Adrenal gland (tissue), 9 donors: ENCODE measurements at regions not wholly inside any gene's neighbourhood (a gene's known extent, or its start where the extent isn't known, plus 50 kb on each side); places are given as distances from the start of the nearest gene placed in this dataset.

ENCODE experiments used
- DNase-seq, 7 donors: peaks; one replicate each; pipeline ENCODE4 v3.0.0-alpha.2; 2019 to 2020
- H3K27ac ChIP-seq, 5 donors: fragments of 200-600 bp; sonication (generic) in 4 of 5; 1 replicate in 3 of 5; 2 replicates in 2 of 5; pipeline versions ENCODE4 v1.5.1 to v1.8.0; 2016 to 2020; ENCODE audit warnings: mild to moderate bottlenecking in 1 of 5
- H3K27me3 ChIP-seq: fragments of 200-600 bp; 2 replicates; pipeline ENCODE4 v1.8.0; 2021
- H3K36me3 ChIP-seq, 2 donors: fragments of 200-600 bp; replicated peaks in 1 of 2; 1 replicate in 1 of 2; 2 replicates in 1 of 2; pipeline versions ENCODE4 v1.5.1 to v1.8.0; 2018 to 2022
- H3K4me1 ChIP-seq, 2 donors: fragments of 200-600 bp; replicated peaks in 1 of 2; 1 replicate in 1 of 2; 2 replicates in 1 of 2; pipeline versions ENCODE4 v1.5.1 to v1.8.0; 2018 to 2021
- H3K4me3 ChIP-seq, 4 donors: fragments of 200-600 bp; sonication (generic) in 3 of 4; one replicate each; pipeline ENCODE4 v1.5.1; 2016 to 2018
- H3K9me3 ChIP-seq, 3 donors: fragments of 200-600 bp; sonication (generic) in 1 of 3; replicated peaks in 1 of 3; 1 replicate in 2 of 3; 2 replicates in 1 of 3; pipeline versions ENCODE4 v1.5.1 to v1.8.0; 2016 to 2021
- CTCF ChIP-seq, 6 experiments: fragments of 450-650 bp in 4 of 6; fragments of 200-600 bp in 2 of 6; sonication (generic) in 1 of 6; IDR thresholded peaks; 1 replicate in 5 of 6; 2 replicates in 1 of 6; pipeline versions ENCODE4 v1.5.1 to v1.8.0; 2016 to 2021; ENCODE audit warnings: antibody characterized with exemption in 6 of 6, mild to moderate bottlenecking in 2 of 6, moderate library complexity in 1 of 6
- POLR2A ChIP-seq, 2 donors: fragments of 450-650 bp; IDR thresholded peaks; one replicate each; pipeline ENCODE4 v1.6.1; 2017; ENCODE audit warnings: antibody characterized with exemption in 2 of 2, mild to moderate bottlenecking in 2 of 2, moderate library complexity in 1 of 2
- WGBS, 4 donors: extraction: QIAGEN DNeasy Blood & Tissue Kit in 2 of 4; methylation state at CpG; one replicate each; pipeline versions ENCODE4 v1.1.5 to v1.1.7; 2013 to 2017; 5-methylcytosine and 5-hydroxymethylcytosine counted together
- intact Hi-C, 2 donors: fragments of 100-400 bp; cut with DNase I; formaldehyde crosslinking; loops; one replicate each; pipeline versions ENCODE4 v1.14.1 to v1.15.0; 2022 to 2023
- donor health status: healthy with polysubstance abuse.
- donor health status: Bipolar disorder and iron deficiency.
- donor health status: DM: yes; HTN: yes; CAD: no.
- donor health status: DM: no; HTN: no; CAD: no.
- donor health status: DM: no; HTN: no; CAD: no.

DNA sequence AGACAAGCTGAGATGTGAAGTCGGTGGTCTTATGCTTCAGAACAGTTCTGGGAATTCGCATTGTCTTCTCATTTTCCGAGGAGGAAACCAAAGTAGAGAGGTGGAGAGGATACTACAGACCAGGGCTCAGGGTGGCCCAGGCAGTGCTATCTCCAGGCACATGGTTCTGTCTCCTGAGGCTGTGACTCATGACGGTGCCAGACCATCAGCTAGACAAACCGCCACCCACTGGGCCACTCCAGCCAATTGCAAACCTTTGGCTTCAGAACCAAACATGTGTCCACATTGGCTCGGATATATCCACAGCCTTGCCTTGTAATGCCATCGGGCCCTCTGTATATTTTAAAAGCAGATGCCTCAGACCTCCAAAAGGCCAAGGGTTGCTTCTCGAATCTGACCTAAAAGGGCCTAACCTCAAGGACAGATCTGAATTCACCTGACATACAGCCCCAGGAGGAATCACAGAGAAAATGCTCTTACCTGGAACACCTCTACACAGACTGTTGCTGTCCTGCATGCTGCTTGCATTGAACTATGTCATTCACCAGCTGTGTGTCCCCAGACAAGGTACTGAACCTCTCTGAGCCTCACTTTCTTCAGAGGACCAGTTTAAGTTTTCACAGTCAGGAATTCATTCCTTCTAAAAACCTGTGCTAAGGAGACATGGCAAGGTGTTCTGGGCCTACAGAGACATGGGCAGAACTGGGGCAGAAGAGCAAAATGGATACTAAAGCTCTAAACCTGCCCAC lies 224.9 kb upstream of the JUN start:
- 85 to 90% (median 87%) methylated on average over 5 to 8 of the region's 8 CpGs for WGBS, 4 donors
- H3K36me3 ChIP-seq: no peaks in the 10 kb centered on the region
- TF ChIP-seq POLR2A (IDR thresholded peaks at IDR 0.05): no peak
- peaks cover 0 to 18% of the 10 kb centered on the region in 2 donors for H3K4me1 ChIP-seq
- intact Hi-C loops: no loop called here
- H3K4me3 ChIP-seq: no peak overlapping the region
- peak in 2 of 7 donors; percentile 16 to 52 for DNase-seq
- peak overlapping the region in 1 of 5 donors; percentile 25 for H3K27ac ChIP-seq
- H3K9me3 ChIP-seq: no peaks in the 10 kb centered on the region
- H3K27me3 ChIP-seq: no peaks in the 10 kb centered on the region

DNA sequence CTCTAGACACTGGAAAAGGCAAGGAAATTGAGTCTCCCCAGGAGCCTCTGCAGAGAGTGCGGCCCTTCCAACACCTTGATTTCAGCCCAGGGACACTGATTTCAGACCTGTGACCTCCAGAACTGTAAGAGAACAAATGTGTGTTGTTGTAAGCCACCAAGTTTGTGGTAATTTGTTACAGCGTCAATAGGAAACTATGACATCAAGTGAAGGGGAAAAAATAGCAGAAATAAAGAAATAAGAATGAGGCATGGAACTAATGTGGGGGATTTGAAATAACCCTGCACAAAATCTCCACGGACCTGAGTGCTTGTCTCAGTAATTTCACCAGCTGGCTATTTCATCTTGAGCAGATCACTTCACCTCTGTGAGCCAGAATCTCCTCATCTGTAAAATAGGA lies 227.8 kb upstream of the JUN start:
- Histone ChIP-seq H3K36me3 (no peaks in the 10 kb centered on the region), H3K27ac (no peak overlapping the region), H3K4me1 (peaks cover 0 to 26% of the 10 kb centered on the region in 2 donors), H3K9me3 (no peaks in the 10 kb centered on the region), H3K4me3 (no peak overlapping the region), H3K27me3 (no peaks in the 10 kb centered on the region)
- intact Hi-C loops: no loop called here
- WGBS, 4 donors: 87 to 95% (median 93%) methylated on average over 3 of the region's 3 CpGs
- peak in 1 of 7 donors; percentile 15 for DNase-seq
- TF ChIP-seq CTCF (IDR thresholded peaks at IDR 0.05) (no peak), POLR2A (IDR thresholded peaks at IDR 0.05) (no peak)

DNA sequence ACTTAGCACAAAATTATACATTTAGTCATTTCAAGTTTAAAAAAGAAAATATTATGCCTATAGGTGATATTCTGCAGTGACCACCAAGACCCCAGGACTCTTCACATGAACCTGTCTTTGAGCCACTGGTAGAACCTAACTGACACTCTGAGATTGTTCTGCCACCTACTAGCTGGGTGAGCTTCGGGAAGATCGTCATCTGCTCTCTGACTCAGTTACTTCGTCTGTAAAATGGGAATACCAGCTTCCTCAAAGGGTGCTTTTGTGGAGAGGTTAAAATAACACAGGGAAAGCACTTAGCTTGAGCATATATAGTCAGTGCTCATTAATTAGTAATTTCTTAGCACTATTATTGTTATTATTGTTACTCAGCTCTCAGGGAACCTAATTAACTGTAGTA lies 228.5 kb upstream of the JUN start:
- Histone ChIP-seq H3K36me3 (no peaks in the 10 kb centered on the region), H3K27me3 (no peaks in the 10 kb centered on the region), H3K27ac (no peak overlapping the region), H3K4me3 (no peak overlapping the region), H3K4me1 (peaks cover 0 to 26% of the 10 kb centered on the region in 2 donors), H3K9me3 (no peaks in the 10 kb centered on the region)
- WGBS, 4 donors: 88 to 98% (median 95%) methylated on average over 3 of the region's 3 CpGs
- intact Hi-C loops: no loop called here
- no peak for DNase-seq
- TF ChIP-seq POLR2A (IDR thresholded peaks at IDR 0.05): no peak
- TF ChIP-seq CTCF (IDR thresholded peaks at IDR 0.05): no peak

- peak; percentile 45 to 74 (median 69) for DNase-seq
- TF ChIP-seq POLR2A (IDR thresholded peaks at IDR 0.05): peak in 1 of 2 donors; percentile 35
- peak in 3 of 6 experiments; percentile 6 to 20 (median 18) for TF ChIP-seq CTCF (IDR thresholded peaks at IDR 0.05)
- H3K4me1 ChIP-seq: peaks cover 0 to 21% of the 10 kb centered on the region in 2 donors
- no peaks in the 10 kb centered on the region for H3K27me3 ChIP-seq
- peak overlapping the region in 2 of 4 donors; percentile 0 to 31 for H3K4me3 ChIP-seq
- no peaks in the 10 kb centered on the region for H3K9me3 ChIP-seq
- intact Hi-C loops: no loop called here
- no peaks in the 10 kb centered on the region for H3K36me3 ChIP-seq
- peak overlapping the region; percentile 39 to 86 (median 81) for H3K27ac ChIP-seq
- WGBS, 4 donors: 16 to 21% (median 17%) methylated on average over 16 of the region's 16 CpGs
These were observed 229.6 kb upstream of the JUN start for GRCh38 chr1:59013276-59013927.
